D721Med (cell line): ENCODE measurements at regions not wholly inside any gene's neighbourhood (a gene's known extent, or its start where the extent isn't known, plus 50 kb on each side); places are given as distances from the start of the nearest gene placed in this dataset.
"Not testable (repeated sequence)": the region's sequence is repeated elsewhere in the genome, so short reads cannot be mapped to it uniquely, and the experiment has no call there.

Experiments used
- DNase-seq: peaks from one replicate; pipeline ENCODE4 v3.0.0; 2011; ENCODE audit warnings: low spot score; ENCODE audit not compliant: insufficient read length
- FAIRE-seq: peaks from 2 replicates; lab custom pipeline; 2011; peaks lifted over from hg19 to GRCh38; lab: Jason Lieb, UNC
- CTCF ChIP-seq: IDR thresholded peaks from 2 replicates; pipeline ENCODE4 v1.5.1; 2012; ENCODE audit warnings: mild to moderate bottlenecking, control low read depth; ENCODE audit not compliant: insufficient read depth; ENCODE audit errors: missing control alignments

- no peak for FAIRE-seq
- DNase-seq, result no peak
- no peak for TF ChIP-seq CTCF
Observed at GRCh38 chr6:7021301-7021700, 86.5 kb upstream of the RREB1 start.

GRCh38 chr6:7025861-7026260 is 81.9 kb upstream of the RREB1 start:
- no peak for TF ChIP-seq CTCF
- DNase-seq (no peak), FAIRE-seq (no peak)

DNA sequence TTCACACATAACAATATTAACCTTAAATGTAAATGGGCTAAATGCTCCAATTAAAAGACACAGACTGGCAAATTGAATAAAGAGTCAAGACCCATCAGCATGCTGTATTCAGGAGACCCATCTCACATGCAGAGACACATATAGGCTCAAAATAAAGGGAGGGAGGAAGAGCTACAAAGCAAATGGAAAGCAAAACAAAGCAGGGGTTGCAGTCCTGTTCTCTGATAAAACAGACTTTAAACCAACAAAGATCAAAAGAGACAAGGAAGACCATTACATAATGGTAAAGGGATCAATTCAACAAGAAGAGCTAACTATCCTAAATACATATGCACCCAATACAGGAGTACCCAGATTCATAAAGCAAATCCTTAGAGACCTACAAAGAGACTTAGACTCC is 78.8 kb upstream of the RREB1 start:
- not testable (repeated sequence) for FAIRE-seq, DNase-seq

GRCh38 chr6:7030968-7031367 is 76.8 kb upstream of the RREB1 start:
- not testable (repeated sequence) for FAIRE-seq, DNase-seq

GRCh38 chr6:7033202-7033601 is 74.6 kb upstream of the RREB1 start:
- no peak for FAIRE-seq
- DNase-seq, result no peak
- TF ChIP-seq CTCF, result no peak

GRCh38 chr6:7034055-7034454 is 73.7 kb upstream of the RREB1 start:
- TF ChIP-seq CTCF, result no peak
- FAIRE-seq (no peak), DNase-seq (no peak)

DNA sequence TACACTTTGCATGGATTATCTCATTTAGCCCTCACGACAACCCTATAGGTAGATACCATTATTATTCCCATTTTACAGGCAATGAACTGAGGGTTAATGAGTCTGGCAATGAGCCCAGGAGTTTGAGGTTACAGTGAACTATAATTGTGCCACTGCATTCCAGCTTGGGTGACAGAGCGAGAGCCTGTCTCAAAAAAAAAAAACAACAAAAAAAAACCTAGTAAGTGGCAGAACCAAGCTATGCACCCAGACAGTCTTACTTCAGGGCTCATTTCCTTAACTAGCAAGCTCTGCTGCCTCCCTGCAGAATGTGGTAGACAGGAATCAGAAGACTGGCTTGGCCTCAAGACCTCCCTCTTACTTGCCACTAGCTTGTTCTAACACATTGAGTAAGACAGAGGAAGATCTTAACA is 71.9 kb upstream of the RREB1 start:
- no peak for FAIRE-seq
- TF ChIP-seq CTCF, result no peak
- DNase-seq, result no peak

GRCh38 chr6:7041511-7042026 is 66.2 kb upstream of the RREB1 start:
- no peak for TF ChIP-seq CTCF
- FAIRE-seq (no peak), DNase-seq (no peak)
